Neural progenitor cell (in vitro differentiated cells): ENCODE measurements at regions not wholly inside any gene's neighbourhood (a gene's known extent, or its start where the extent isn't known, plus 50 kb on each side); places are given as distances from the start of the nearest gene placed in this dataset.
A peak's percentile ranks its signal among the peaks of the same experiment; 100 is the strongest.

ENCODE experiments used
- DNase-seq: peaks from one replicate; pipeline ENCODE4 v3.0.0-alpha.2; 2016; ENCODE audit warnings: low spot score
- H2AFZ ChIP-seq: fragments of 200-600 bp; sonication (generic); replicated peaks from 2 replicates; pipeline ENCODE4 v1.6.1; 2016; ENCODE audit warnings: antibody characterized with exemption
- H3F3A ChIP-seq: fragments of 200-600 bp; sonication (generic); 2 replicates; pipeline ENCODE4 v1.6.1; 2016; ENCODE audit warnings: antibody characterized with exemption, low read depth
- H3K27ac ChIP-seq: fragments of 200-600 bp; sonication (generic); 2 replicates; pipeline ENCODE4 v1.5.1; 2016; ENCODE audit warnings: mild to moderate bottlenecking
- H3K27me3 ChIP-seq: fragments of 200-600 bp; sonication (generic); 2 replicates; pipeline ENCODE4 v1.6.1; 2016; ENCODE audit warnings: mild to moderate bottlenecking, moderate library complexity
- H3K36me3 ChIP-seq: fragments of 200-600 bp; sonication (generic); 2 replicates; pipeline ENCODE4 v1.5.1; 2016
- H3K4me1 ChIP-seq: fragments of 200-600 bp; sonication (generic); 2 replicates; pipeline ENCODE4 v1.6.1; 2016; ENCODE audit warnings: mixed run types
- H3K4me2 ChIP-seq: fragments of 200-600 bp; sonication (generic); 2 replicates; pipeline ENCODE4 v1.6.1; 2016
- H3K4me3 ChIP-seq: fragments of 200-600 bp; sonication (generic); 2 replicates; pipeline ENCODE4 v1.5.1; 2016
- H3K79me2 ChIP-seq: fragments of 200-600 bp; sonication (generic); 2 replicates; pipeline ENCODE4 v1.6.1; 2016; ENCODE audit warnings: low read depth
- H3K9ac ChIP-seq: fragments of 200-600 bp; sonication (generic); 2 replicates; pipeline ENCODE4 v1.6.1; 2016
- H3K9me3 ChIP-seq: fragments of 200-600 bp; sonication (generic); 2 replicates; pipeline ENCODE4 v1.5.1; 2016; ENCODE audit warnings: low read depth
- H4K20me1 ChIP-seq: fragments of 200-600 bp; sonication (generic); 2 replicates; pipeline ENCODE4 v1.6.1; 2016; ENCODE audit warnings: low read depth
- H3K27ac Mint-ChIP-seq: 3 replicates; pipeline ENCODE4 v1.8.0; 2021; ENCODE audit warnings: mixed read lengths
- H3K27me3 Mint-ChIP-seq: 2 replicates; pipeline ENCODE4 v1.8.0; 2022; ENCODE audit warnings: low read depth, mild to moderate bottlenecking, inconsistent platforms, moderate library complexity, mixed read lengths; ENCODE audit not compliant: insufficient read depth
- H3K36me3 Mint-ChIP-seq: 3 replicates; pipeline ENCODE4 v1.8.0; 2021; ENCODE audit warnings: mixed read lengths
- H3K4me1 Mint-ChIP-seq: 3 replicates; pipeline ENCODE4 v1.8.0; 2021; ENCODE audit warnings: mixed read lengths
- H3K4me3 Mint-ChIP-seq: 3 replicates; pipeline ENCODE4 v1.8.0; 2021; ENCODE audit warnings: mild to moderate bottlenecking, moderate library complexity, mixed read lengths
- H3K9me3 Mint-ChIP-seq: 3 replicates; pipeline ENCODE4 v1.8.0; 2020; ENCODE audit warnings: mixed read lengths
- CTCF ChIP-seq: fragments of 200-600 bp; sonication (generic); IDR thresholded peaks from 2 replicates; pipeline ENCODE4 v1.5.1; 2017; ENCODE audit warnings: antibody characterized with exemption, mild to moderate bottlenecking
- EZH2 ChIP-seq: fragments of 200-600 bp; sonication (generic); IDR thresholded peaks from 2 replicates; pipeline ENCODE4 v1.6.1; 2017; ENCODE audit warnings: antibody characterized with exemption, mild to moderate bottlenecking, moderate library complexity
- EZH2phosphoT487 ChIP-seq: fragments of 200-600 bp; sonication (generic); IDR thresholded peaks from 2 replicates; pipeline ENCODE4 v1.6.1; 2017; ENCODE audit warnings: antibody characterized with exemption

- Histone ChIP-seq H3K9me3 (no peaks in the 10 kb centered on the region), H3K4me1 (no peaks in the 10 kb centered on the region), H3K36me3 (no peaks in the 10 kb centered on the region), H4K20me1 (no peaks in the 10 kb centered on the region), H3K79me2 (no peaks in the 10 kb centered on the region), H3K4me3 (no peak overlapping the region), H3K4me2 (no peak overlapping the region), H3K27me3 (no peaks in the 10 kb centered on the region), H3K9ac (no peak overlapping the region), H2AFZ (no peak overlapping the region), H3F3A (no peaks in the 10 kb centered on the region), H3K27ac (no peak overlapping the region)
- Mint-ChIP-seq H3K27me3 (no peaks in the 10 kb centered on the region), H3K4me1 (peaks cover 4% of the 10 kb centered on the region), H3K9me3 (no peaks in the 10 kb centered on the region), H3K4me3 (no peak overlapping the region), H3K27ac (no peak overlapping the region), H3K36me3 (no peaks in the 10 kb centered on the region)
- peak; percentile 57 for DNase-seq
- no peak for TF ChIP-seq EZH2phosphoT487
- peak; percentile 83 for TF ChIP-seq CTCF
These were observed 63.4 kb upstream of the C1QTNF9B start for GRCh38 chr13:23960566-23961156.

- H3K4me1 ChIP-seq, result no peaks in the 10 kb centered on the region
- H3K4me2 ChIP-seq, result no peak overlapping the region
These were observed 66.1 kb upstream of the C1QTNF9B start for GRCh38 chr13:23963184-23963931.

DNA sequence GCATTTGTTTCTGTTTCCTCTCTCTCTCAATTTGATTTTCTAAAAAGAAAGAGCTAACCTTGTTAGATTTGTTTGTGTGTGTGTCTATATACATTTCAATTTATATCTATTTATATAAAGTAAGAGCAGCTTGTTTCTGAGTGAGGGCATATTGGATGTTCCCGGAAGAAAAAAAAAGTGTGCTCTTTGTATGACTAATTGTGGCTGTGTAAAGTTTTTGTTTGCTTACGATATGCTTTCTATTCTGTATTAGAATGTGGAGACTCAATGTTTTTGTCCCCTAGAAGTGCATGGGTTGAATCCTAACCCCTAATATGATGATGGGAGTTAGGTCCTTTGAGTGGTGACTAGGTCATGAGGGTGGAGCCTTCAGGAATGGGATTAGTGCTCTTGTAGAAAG is 66.6 kb upstream of the C1QTNF9B start:
- Mint-ChIP-seq H3K36me3 (no peaks in the 10 kb centered on the region), H3K4me1 (no peaks in the 10 kb centered on the region)
- no peak for DNase-seq

More at GRCh38 chr13:23963184-23963931, 66.1 kb upstream of the C1QTNF9B start:
- H3K27ac Mint-ChIP-seq, result no peak overlapping the region
- H3K27ac ChIP-seq, result no peak overlapping the region
- H3K4me3 ChIP-seq, result no peak overlapping the region
- no peaks in the 10 kb centered on the region for H3K36me3 ChIP-seq
- no peak overlapping the region for H3K9ac ChIP-seq
- no peaks in the 10 kb centered on the region for H4K20me1 ChIP-seq
- H3K79me2 ChIP-seq, result no peaks in the 10 kb centered on the region
- DNase-seq, result no peak
- peaks cover 4% of the 10 kb centered on the region for H3K4me1 Mint-ChIP-seq
- H3K27me3 ChIP-seq, result no peaks in the 10 kb centered on the region
- no peak overlapping the region for H2AFZ ChIP-seq
- H3F3A ChIP-seq, result no peaks in the 10 kb centered on the region
- H3K4me3 Mint-ChIP-seq, result no peak overlapping the region
- no peaks in the 10 kb centered on the region for H3K9me3 ChIP-seq
- no peaks in the 10 kb centered on the region for H3K27me3 Mint-ChIP-seq
- no peaks in the 10 kb centered on the region for H3K9me3 Mint-ChIP-seq
- no peaks in the 10 kb centered on the region for H3K36me3 Mint-ChIP-seq
- TF ChIP-seq EZH2phosphoT487 (no peak), CTCF (no peak), EZH2 (no peak)

More for the DNA sequence above, 66.6 kb upstream of the C1QTNF9B start:
- no peaks in the 10 kb centered on the region for H3K9me3 Mint-ChIP-seq
- no peak for TF ChIP-seq CTCF
- Histone ChIP-seq H3K79me2 (no peaks in the 10 kb centered on the region), H3K9ac (no peak overlapping the region), H3K36me3 (no peaks in the 10 kb centered on the region), H4K20me1 (no peaks in the 10 kb centered on the region), H3K9me3 (no peaks in the 10 kb centered on the region), H3K27me3 (no peaks in the 10 kb centered on the region), H2AFZ (no peak overlapping the region), H3K4me3 (no peak overlapping the region), H3K4me2 (no peak overlapping the region), H3K27ac (no peak overlapping the region), H3K4me1 (no peaks in the 10 kb centered on the region), H3F3A (no peaks in the 10 kb centered on the region)
- no peak overlapping the region for H3K4me3 Mint-ChIP-seq
- H3K27me3 Mint-ChIP-seq, result peaks cover 3% of the 10 kb centered on the region
- no peak overlapping the region for H3K27ac Mint-ChIP-seq
